ENCODE measurements at regions not wholly inside any gene's neighbourhood (a gene's known extent, or its start where the extent isn't known, plus 50 kb on each side); places are given as distances from the start of the nearest gene placed in this dataset.

DNA sequence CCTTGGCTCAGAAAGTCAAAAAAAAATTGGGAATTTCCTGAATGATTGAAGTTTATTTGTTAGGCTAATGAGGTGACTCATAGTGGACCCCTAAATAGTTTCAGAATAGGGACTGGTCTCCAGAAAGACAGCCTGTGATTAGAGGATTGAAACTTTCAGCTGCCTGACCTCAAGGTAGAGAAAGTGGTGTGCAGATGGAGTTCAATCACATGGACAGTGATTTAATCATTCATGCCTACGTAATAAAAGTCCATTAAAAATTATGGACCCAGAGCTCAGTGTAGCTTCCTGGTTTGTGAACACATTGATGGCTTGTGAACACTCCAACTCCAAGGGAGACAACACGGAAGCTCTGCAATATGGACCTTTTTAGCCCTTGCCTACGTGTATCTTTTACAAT is 533.2 kb upstream of the PCDH9 start (continued):
- TF ChIP-seq, protein P1, sequence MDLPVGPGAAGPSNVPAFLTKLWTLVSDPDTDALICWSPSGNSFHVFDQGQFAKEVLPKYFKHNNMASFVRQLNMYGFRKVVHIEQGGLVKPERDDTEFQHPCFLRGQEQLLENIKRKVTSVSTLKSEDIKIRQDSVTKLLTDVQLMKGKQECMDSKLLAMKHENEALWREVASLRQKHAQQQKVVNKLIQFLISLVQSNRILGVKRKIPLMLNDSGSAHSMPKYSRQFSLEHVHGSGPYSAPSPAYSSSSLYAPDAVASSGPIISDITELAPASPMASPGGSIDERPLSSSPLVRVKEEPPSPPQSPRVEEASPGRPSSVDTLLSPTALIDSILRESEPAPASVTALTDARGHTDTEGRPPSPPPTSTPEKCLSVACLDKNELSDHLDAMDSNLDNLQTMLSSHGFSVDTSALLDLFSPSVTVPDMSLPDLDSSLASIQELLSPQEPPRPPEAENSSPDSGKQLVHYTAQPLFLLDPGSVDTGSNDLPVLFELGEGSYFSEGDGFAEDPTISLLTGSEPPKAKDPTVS (IDR thresholded peaks at IDR 0.05; ENCODE audit: low read depth, low read length): no peak

DNA sequence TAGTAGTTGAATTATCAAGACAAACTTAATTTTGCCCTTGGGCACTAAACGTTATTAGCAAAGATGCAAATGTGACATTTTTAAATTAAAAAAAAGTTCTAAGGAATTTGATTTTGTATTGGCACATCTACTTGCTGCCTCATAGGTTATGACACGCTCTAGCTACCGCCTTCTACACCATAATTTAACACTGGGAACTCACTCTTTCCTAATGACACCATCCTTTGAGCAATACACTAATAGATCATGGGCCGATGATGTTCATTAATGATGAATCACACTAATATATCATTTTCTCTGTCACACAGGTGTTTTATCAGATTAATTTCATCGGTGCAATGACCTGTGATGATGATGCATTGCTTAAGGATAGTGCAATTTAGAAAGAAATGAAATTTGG is 528.8 kb upstream of the PCDH9 start:
- no TSS peak for BruUV-seq (replicated peaks)

More for the DNA sequence above, 528.8 kb upstream of the PCDH9 start:
- in situ Hi-C loops (cut with MboI) (no loop called here), intact Hi-C loops (cut with micrococcal nuclease; ENCODE audit: unreplicated experiment) (no loop called here)
- H3K27ac ChIP-seq (ENCODE audit: control insufficient read depth, insufficient read depth): no peak overlapping the region
- CTCF ChIA-PET: interaction anchor here (0.6 kb wide), 1 partner anchor 443 kb away, joined by 3 read pairs; no protein-coding TSS in a partner anchor
- no peaks in the 10 kb centered on the region for H3K27me3 ChIP-seq (replicated peaks in 1 of 2; ENCODE audit: control insufficient read depth in 2 of 2, insufficient read depth in 2 of 2, low read length in 1 of 2)
- WGBS (ENCODE audit: insufficient coverage, insufficient replicate concordance, low lambda C conversion rate, missing lambda C conversion rate): 14% methylated on average over 5 of the region's 5 CpGs
- H3K9me3 ChIP-seq (replicated peaks; ENCODE audit: control insufficient read depth, insufficient read depth, low read length): no peaks in the 10 kb centered on the region
- no peaks in the 10 kb centered on the region for H3K79me2 ChIP-seq (ENCODE audit: control insufficient read depth, insufficient read depth, low read length)
- no peak overlapping the region for H2AFZ ChIP-seq (ENCODE audit: control insufficient read depth, low read depth, low read length)
- ATAC-seq: no peak
- no peak overlapping the region for H3K4me3 ChIP-seq
- no peak overlapping the region for H3K9ac ChIP-seq (ENCODE audit: control insufficient read depth, insufficient read depth, low read length)
- H4K20me1 ChIP-seq (ENCODE audit: control insufficient read depth, insufficient read depth): no peaks in the 10 kb centered on the region
- TF ChIP-seq, protein P2, sequence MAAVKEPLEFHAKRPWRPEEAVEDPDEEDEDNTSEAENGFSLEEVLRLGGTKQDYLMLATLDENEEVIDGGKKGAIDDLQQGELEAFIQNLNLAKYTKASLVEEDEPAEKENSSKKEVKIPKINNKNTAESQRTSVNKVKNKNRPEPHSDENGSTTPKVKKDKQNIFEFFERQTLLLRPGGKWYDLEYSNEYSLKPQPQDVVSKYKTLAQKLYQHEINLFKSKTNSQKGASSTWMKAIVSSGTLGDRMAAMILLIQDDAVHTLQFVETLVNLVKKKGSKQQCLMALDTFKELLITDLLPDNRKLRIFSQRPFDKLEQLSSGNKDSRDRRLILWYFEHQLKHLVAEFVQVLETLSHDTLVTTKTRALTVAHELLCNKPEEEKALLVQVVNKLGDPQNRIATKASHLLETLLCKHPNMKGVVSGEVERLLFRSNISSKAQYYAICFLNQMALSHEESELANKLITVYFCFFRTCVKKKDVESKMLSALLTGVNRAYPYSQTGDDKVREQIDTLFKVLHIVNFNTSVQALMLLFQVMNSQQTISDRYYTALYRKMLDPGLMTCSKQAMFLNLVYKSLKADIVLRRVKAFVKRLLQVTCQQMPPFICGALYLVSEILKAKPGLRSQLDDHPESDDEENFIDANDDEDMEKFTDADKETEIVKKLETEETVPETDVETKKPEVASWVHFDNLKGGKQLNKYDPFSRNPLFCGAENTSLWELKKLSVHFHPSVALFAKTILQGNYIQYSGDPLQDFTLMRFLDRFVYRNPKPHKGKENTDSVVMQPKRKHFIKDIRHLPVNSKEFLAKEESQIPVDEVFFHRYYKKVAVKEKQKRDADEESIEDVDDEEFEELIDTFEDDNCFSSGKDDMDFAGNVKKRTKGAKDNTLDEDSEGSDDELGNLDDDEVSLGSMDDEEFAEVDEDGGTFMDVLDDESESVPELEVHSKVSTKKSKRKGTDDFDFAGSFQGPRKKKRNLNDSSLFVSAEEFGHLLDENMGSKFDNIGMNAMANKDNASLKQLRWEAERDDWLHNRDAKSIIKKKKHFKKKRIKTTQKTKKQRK (IDR thresholded peaks at IDR 0.05; ENCODE audit: low read depth, low read length): no peak
- TF ChIP-seq BCL11A (IDR thresholded peaks at IDR 0.05; ENCODE audit: low read depth, low read length) (no peak), SREBF1 (IDR thresholded peaks at IDR 0.05; ENCODE audit: low read length) (no peak), MYC (IDR thresholded peaks at IDR 0.05; ENCODE audit: insufficient read depth, insufficient read length, insufficient replicate concordance, low read length, severe bottlenecking) (no peak), NBN (IDR thresholded peaks at IDR 0.05) (no peak), ZZZ3 (IDR thresholded peaks at IDR 0.05; ENCODE audit: control insufficient read depth, insufficient read length, low read depth) (no peak), WRNIP1 (IDR thresholded peaks at IDR 0.05; ENCODE audit: borderline replicate concordance, low read depth, low read length) (no peak)
- no peak for FAIRE-seq
- no peak overlapping the region for H3K4me2 ChIP-seq (ENCODE audit: control insufficient read depth, insufficient read depth)
- RAD21 ChIA-PET (ENCODE audit: unreplicated experiment): no interaction called here
- H3K4me1 ChIP-seq (ENCODE audit: control insufficient read depth, insufficient read depth, low read length): no peaks in the 10 kb centered on the region
- POLR2A ChIA-PET: no interaction called here
- SMC1A ChIA-PET (ENCODE audit: uncharacterized antibody, unreplicated experiment): no interaction called here
- DNase-seq (ENCODE audit: low read depth, low spot score): no peak
- H3K36me3 ChIP-seq (ENCODE audit: control insufficient read depth in 2 of 2, insufficient read depth in 2 of 2, low read length in 1 of 2): no peaks in the 10 kb centered on the region
